Stimulated activated naive CD8-positive, alpha-beta T cell treated with anti-CD3 and anti-CD28 coated beads, Interleukin-15, Interleukin-2, amounts not matched to agents 100 ng/mL and 50 ng/mL, for 24 hours (primary cell): ENCODE measurements at regions not wholly inside any gene's neighbourhood (a gene's known extent, or its start where the extent isn't known, plus 50 kb on each side); places are given as distances from the start of the nearest gene placed in this dataset.

Source experiments
- H3K27ac Mint-ChIP-seq: one replicate; pipeline ENCODE4 v1.8.0; 2021; ENCODE audit warnings: mild to moderate bottlenecking, mixed read lengths
- H3K27me3 Mint-ChIP-seq: one replicate; pipeline ENCODE4 v1.8.0; 2021; ENCODE audit warnings: mixed read lengths
- H3K36me3 Mint-ChIP-seq: one replicate; pipeline ENCODE4 v1.8.0; 2021; ENCODE audit warnings: low read depth, mixed read lengths
- H3K4me1 Mint-ChIP-seq: one replicate; pipeline ENCODE4 v1.8.0; 2021; ENCODE audit warnings: low read depth, mixed read lengths
- H3K4me3 Mint-ChIP-seq: one replicate; pipeline ENCODE4 v1.8.0; 2021; ENCODE audit warnings: mild to moderate bottlenecking, mixed read lengths
- H3K9me3 Mint-ChIP-seq: one replicate; pipeline ENCODE4 v1.8.0; 2021; ENCODE audit warnings: mixed read lengths

DNA sequence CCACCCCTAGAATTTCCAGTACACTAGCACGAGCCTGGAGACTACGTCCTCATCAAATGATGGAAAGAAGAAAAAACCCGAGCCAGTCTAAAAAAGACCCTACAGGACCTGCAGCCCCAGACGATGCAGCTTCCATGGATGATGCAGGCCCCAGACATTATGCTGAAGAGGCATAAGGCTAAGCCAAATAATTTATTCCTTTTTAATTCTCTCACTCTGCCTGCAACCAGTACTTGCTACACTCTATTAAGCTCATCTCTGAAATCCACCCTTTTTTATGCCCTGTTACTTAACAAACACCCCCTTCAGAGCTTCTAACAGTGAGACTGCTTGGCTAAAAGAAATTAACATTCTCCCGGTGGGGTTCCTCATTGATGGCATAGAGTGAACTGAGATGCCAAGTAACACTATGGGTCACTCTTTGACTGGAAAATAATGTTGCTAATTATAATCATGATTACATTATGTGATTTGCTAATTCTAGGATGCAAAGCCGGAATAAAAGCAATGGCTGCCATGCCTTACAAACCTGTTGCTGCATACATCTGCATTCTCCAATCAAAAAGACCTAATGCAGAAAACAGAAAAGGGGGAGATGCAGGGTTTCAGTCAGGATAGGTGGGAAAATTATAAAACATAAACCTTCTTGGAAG, 1462.4 kb downstream of the UQCRFS1 start:
- H3K4me1 Mint-ChIP-seq = no peaks in the 10 kb centered on the region
- no peaks in the 10 kb centered on the region for H3K27me3 Mint-ChIP-seq
- peaks cover 10% of the 10 kb centered on the region for H3K9me3 Mint-ChIP-seq
- H3K4me3 Mint-ChIP-seq = no peak overlapping the region
- peaks cover 6% of the 10 kb centered on the region for H3K36me3 Mint-ChIP-seq
- no peak overlapping the region for H3K27ac Mint-ChIP-seq

GRCh38 chr19:27748551-27749152, 1464.3 kb downstream of the UQCRFS1 start:
- H3K27me3 Mint-ChIP-seq = no peaks in the 10 kb centered on the region
- peaks cover 18% of the 10 kb centered on the region for H3K36me3 Mint-ChIP-seq
- no peak overlapping the region for H3K27ac Mint-ChIP-seq
- H3K9me3 Mint-ChIP-seq = peaks cover 10% of the 10 kb centered on the region
- no peak overlapping the region for H3K4me3 Mint-ChIP-seq
- H3K4me1 Mint-ChIP-seq = no peaks in the 10 kb centered on the region

DNA sequence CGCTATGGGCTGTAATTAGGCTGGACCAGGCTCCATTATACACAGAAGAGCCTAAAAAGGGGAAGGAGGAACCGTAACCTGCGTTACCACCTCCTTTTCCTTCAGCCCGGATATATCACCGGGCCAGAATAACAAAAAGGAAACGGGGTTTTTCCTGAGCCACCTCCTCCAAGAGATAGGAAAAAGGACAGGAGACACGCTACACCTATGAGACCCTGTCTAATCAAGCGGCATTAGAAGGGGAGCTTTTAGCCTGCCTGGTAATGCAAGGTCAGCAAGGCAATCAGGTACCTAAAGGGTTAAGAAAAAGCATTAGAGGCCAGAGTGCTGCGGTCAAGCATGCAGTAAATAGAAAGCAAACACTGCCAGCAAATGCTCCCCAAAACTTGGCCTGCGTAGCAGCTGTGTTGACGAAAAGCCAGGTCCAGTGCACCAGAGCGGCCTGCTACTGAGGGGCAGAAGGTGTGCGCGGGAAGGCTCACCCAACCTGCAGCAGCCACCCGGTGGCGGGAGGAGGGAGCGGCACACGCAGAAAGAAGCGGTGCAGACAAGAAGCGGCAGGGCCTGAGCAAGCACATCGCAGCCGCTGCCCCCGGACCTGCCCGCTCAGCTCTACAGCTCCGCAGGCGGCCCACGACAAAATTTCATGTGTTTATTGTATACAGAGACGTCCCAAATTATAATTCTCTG, 1466.1 kb downstream of the UQCRFS1 start:
- Mint-ChIP-seq H3K27ac (no peak overlapping the region), H3K4me1 (no peaks in the 10 kb centered on the region), H3K9me3 (peaks cover 10% of the 10 kb centered on the region), H3K4me3 (no peak overlapping the region), H3K27me3 (no peaks in the 10 kb centered on the region), H3K36me3 (peaks cover 24% of the 10 kb centered on the region)

DNA sequence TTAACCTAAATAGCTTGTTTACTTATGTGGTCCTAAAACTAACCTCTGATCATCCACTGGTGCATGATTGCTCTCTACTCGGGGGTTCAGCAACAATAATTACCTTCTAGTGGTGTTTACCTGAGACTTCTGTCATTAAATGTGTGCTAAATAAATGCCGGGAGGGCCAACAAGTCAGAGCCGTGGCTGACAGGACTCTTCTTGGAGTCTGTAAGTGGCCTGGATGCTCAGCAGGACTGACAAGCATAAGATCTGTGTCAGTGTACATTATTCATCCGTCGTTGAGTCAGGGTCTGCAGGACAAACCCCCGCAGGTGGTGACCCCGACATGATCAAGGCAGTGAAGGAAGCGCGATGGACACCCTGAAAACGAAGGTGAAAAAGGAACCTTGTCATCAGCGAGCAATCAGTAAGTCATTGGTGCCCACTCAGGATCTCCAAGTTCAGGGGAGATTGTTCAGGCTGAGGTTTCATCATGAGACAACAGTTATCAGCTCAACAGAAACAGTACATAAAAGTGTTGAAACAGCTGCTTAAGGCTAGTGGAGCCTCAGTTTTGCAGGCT, 1466.9 kb downstream of the UQCRFS1 start:
- no peak overlapping the region for H3K27ac Mint-ChIP-seq
- H3K4me1 Mint-ChIP-seq = no peaks in the 10 kb centered on the region
- H3K27me3 Mint-ChIP-seq = no peaks in the 10 kb centered on the region
- H3K9me3 Mint-ChIP-seq = peaks cover 10% of the 10 kb centered on the region
- peaks cover 27% of the 10 kb centered on the region for H3K36me3 Mint-ChIP-seq
- no peak overlapping the region for H3K4me3 Mint-ChIP-seq

GRCh38 chr19:27744926-27745768, 1467.8 kb downstream of the UQCRFS1 start:
- H3K9me3 Mint-ChIP-seq = peaks cover 10% of the 10 kb centered on the region
- peaks cover 36% of the 10 kb centered on the region for H3K36me3 Mint-ChIP-seq
- no peak overlapping the region for H3K4me3 Mint-ChIP-seq
- H3K27me3 Mint-ChIP-seq = no peaks in the 10 kb centered on the region
- no peaks in the 10 kb centered on the region for H3K4me1 Mint-ChIP-seq
- no peak overlapping the region for H3K27ac Mint-ChIP-seq

DNA sequence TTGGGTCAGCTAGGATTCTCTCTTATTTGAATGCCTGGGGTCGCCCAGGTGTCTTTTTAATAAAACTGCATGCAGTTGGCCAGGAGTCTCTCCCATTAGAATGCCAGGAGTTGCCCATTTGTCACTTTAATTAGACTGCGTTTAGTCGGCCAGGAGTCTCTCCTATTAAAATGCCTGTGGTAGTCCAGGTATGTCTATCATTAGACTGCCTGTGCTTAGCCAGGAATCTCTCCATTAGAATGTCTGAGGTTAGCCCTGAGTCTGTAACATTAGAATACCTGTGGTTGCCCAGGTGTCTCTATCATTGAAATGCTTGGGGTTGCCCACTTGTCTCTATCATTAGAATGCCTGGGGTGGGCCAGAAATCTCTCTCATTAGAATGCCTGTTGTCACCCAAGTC, 1470.9 kb downstream of the UQCRFS1 start:
- Mint-ChIP-seq H3K27ac (no peak overlapping the region), H3K36me3 (peaks cover 60% of the 10 kb centered on the region), H3K27me3 (no peaks in the 10 kb centered on the region), H3K4me3 (no peak overlapping the region), H3K9me3 (peaks cover 26% of the 10 kb centered on the region), H3K4me1 (no peaks in the 10 kb centered on the region)

GRCh38 chr19:27741236-27741635, 1471.7 kb downstream of the UQCRFS1 start:
- H3K9me3 Mint-ChIP-seq = peaks cover 32% of the 10 kb centered on the region
- H3K36me3 Mint-ChIP-seq = peaks cover 68% of the 10 kb centered on the region
- no peaks in the 10 kb centered on the region for H3K4me1 Mint-ChIP-seq
- H3K4me3 Mint-ChIP-seq = no peak overlapping the region
- H3K27ac Mint-ChIP-seq = no peak overlapping the region
- no peaks in the 10 kb centered on the region for H3K27me3 Mint-ChIP-seq

- peaks cover 34% of the 10 kb centered on the region for H3K9me3 Mint-ChIP-seq
- no peaks in the 10 kb centered on the region for H3K4me1 Mint-ChIP-seq
- H3K27ac Mint-ChIP-seq = no peak overlapping the region
- H3K27me3 Mint-ChIP-seq = no peaks in the 10 kb centered on the region
- peaks cover 68% of the 10 kb centered on the region for H3K36me3 Mint-ChIP-seq
- H3K4me3 Mint-ChIP-seq = no peak overlapping the region
Measured at GRCh38 chr19:27740396-27740795, 1472.6 kb downstream of the UQCRFS1 start.

- peaks cover 75% of the 10 kb centered on the region for H3K36me3 Mint-ChIP-seq
Measured at GRCh38 chr19:27738569-27739193, 1474.3 kb downstream of the UQCRFS1 start.

GRCh38 chr19:27736225-27736624, 1476.7 kb downstream of the UQCRFS1 start:
- Mint-ChIP-seq H3K36me3 (peaks cover 90% of the 10 kb centered on the region), H3K9me3 (peaks cover 56% of the 10 kb centered on the region), H3K4me3 (no peak overlapping the region), H3K4me1 (no peaks in the 10 kb centered on the region), H3K27me3 (no peaks in the 10 kb centered on the region), H3K27ac (no peak overlapping the region)

More at GRCh38 chr19:27738569-27739193, 1474.3 kb downstream of the UQCRFS1 start:
- no peak overlapping the region for H3K4me3 Mint-ChIP-seq
- no peaks in the 10 kb centered on the region for H3K4me1 Mint-ChIP-seq
- peaks cover 46% of the 10 kb centered on the region for H3K9me3 Mint-ChIP-seq
- H3K27me3 Mint-ChIP-seq = no peaks in the 10 kb centered on the region
- H3K27ac Mint-ChIP-seq = no peak overlapping the region

- no peaks in the 10 kb centered on the region for H3K27me3 Mint-ChIP-seq
- no peak overlapping the region for H3K4me3 Mint-ChIP-seq
- H3K27ac Mint-ChIP-seq = no peak overlapping the region
- H3K36me3 Mint-ChIP-seq = peaks cover 88% of the 10 kb centered on the region
- H3K9me3 Mint-ChIP-seq = peaks cover 56% of the 10 kb centered on the region
- H3K4me1 Mint-ChIP-seq = no peaks in the 10 kb centered on the region
Measured at GRCh38 chr19:27735314-27735713, 1477.6 kb downstream of the UQCRFS1 start.

DNA sequence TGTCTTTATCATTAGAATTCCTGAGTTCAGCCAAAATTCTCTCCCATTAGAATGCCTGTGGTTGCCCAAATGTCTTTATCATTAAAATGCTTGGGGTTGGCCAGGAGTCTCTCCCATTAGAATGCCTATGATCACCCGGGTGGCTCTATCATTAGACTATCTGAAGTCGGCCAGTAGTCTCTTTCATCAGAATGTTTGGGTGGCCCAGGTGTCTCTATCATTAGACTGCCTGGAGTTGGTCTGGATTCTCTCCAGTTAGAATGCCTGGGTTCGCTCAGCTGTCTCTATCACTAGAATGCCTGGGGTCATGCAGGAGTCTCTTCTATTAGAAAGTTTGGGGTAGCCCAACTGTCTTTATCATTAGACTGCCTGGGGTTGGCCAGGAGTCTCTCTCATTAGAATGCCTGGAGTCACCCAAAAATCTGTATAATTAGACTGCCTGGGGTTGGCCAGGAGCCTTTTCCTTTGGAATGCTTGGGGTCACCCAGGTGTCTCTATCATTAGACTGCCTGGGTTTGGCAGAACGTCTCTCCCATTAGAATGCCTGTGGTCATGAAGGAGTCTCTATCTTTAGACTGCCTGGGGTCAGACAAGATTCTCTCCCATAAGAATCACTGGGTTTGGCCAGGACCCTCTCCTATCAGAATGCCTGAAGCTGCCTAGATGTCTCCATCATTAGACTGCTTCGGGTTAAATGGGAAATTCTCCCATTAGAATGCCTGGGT, 1478.3 kb downstream of the UQCRFS1 start:
- Mint-ChIP-seq H3K36me3 (peaks cover 83% of the 10 kb centered on the region), H3K27ac (no peak overlapping the region), H3K4me1 (no peaks in the 10 kb centered on the region), H3K9me3 (peaks cover 52% of the 10 kb centered on the region), H3K4me3 (no peak overlapping the region), H3K27me3 (no peaks in the 10 kb centered on the region)

GRCh38 chr19:27733551-27734266, 1479.2 kb downstream of the UQCRFS1 start:
- H3K4me3 Mint-ChIP-seq = no peak overlapping the region
- H3K9me3 Mint-ChIP-seq = peaks cover 43% of the 10 kb centered on the region
- no peak overlapping the region for H3K27ac Mint-ChIP-seq
- H3K4me1 Mint-ChIP-seq = no peaks in the 10 kb centered on the region
- no peaks in the 10 kb centered on the region for H3K27me3 Mint-ChIP-seq
- H3K36me3 Mint-ChIP-seq = peaks cover 73% of the 10 kb centered on the region
